ENCODE measurements at regions not wholly inside any gene's neighbourhood (a gene's known extent, or its start where the extent isn't known, plus 50 kb on each side); places are given as distances from the start of the nearest gene placed in this dataset.
"Not testable (repeated sequence)": the region's sequence is repeated elsewhere in the genome, so short reads cannot be mapped to it uniquely, and the experiment has no call there.

DNA sequence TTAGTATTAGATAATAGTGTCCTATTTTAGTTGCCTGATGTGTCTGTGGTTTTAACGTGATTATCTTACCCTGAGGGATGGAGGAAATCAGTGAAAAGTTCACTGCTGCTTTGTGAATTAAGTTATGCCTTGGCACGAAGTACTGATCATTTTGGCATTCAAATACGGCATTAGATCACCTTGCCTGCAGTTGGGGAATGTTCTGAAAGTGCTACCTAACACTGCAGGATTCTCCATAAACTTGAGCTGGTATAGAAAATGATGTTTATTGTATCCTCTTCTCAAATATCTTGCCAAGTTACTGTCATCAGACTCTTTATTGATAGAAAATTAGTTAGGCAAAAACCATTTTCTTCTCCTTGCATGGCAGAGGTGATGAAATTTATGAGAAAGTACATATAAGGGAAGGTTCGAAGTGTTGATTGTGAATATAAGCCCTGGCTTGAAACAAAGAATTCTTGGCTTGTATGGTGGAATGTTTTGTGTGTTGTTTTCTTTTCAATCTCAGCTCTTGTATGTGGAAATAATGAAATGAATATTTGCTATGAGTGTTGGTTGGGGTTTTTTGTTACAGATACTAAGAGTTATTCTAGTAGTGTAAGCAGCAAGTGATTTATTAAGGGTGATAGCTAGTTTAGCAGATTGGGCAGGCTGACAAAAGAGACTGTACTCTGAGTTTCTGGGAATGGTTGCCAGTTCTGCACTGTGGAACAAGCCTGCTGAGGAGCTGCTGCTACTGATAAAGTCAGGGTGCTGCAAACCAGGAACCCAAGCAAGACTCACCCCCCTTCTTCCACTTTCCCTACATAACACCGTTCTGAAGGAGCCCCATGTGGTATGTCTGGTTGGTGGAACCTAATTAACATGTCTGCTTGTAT lies 448.3 kb downstream of the PCNX1 start:
- no peak for DNase-seq (ENCODE audit: extremely low read depth in 1 of 2, low read depth in 1 of 2)

DNA sequence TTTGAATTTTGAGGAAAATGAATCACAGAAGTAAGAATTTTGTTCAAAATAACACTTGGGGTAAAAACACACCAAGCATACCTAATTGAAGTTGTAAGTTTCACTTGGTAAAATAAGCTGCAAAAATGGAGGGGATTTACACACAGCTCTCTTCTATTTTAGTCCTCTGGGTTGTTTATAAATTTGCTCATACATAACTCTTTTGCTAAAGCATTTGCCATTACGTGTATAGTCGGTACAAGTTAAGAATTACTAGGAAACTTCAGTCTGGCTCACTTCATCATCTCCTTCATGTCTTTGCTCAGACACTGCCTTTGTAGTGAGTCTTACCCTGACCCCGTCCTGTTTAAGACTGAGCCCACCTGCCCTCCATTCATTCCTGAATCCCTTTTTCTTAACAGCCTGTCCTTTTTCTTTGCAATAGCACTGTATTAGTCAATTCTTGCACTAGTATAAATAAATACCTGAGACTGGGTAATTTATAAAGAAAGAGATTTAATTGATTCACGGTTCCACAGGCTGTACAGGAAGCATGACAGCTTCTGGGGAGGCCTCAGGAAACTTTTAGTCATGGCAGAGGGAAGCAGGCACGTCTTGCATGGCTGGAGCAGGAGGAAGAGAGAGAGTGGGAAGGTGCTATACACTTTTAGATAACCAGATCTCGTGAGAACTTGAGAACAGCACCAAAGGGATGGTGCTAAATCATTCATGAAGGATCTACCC lies 451.1 kb downstream of the PCNX1 start:
- DNase-seq (ENCODE audit: extremely low read depth in 1 of 2, low read depth in 1 of 2), result no peak

DNA sequence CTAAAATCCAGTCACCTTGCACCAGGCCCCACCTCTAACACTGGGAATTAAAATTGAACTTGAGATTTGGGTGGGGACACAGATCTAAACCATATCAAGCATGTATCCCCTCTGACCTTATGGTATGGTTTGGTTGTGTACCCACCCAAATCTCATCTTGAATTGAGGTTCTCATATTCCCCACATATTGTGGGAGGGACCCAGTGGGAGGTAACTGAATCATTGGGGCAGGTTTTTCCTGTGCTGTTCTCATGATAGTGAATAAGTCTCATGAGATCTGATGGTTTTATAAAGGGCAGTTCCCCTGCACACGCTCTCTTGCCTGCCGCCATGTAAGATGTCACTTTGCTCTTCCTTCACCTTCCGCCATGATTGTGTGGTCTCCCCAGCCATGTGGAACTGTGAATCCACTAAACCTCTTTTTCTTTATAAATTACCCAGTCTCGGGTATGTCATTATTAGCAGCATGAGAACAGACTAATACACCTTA lies 451.7 kb downstream of the PCNX1 start:
- not testable (repeated sequence) for DNase-seq (ENCODE audit: extremely low read depth in 1 of 2, low read depth in 1 of 2)

DNA sequence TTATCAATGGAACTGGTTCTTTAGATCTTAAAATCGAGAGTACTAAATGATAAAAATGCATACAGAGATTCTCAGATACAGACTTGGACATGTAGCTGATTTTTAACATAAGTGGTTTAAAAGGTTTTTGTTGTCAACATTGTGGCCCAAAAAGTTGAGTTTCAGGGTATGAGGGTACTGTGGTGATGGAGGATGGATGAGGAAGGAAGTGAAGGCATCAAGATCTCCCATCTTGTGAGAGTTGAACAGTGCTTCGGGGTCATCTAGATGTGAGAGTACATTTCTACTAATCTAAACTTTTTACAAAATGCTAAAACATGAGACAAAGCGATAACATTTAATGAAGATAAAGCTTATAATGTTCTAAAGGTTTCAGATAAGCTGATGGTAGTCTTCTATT lies 452.6 kb downstream of the PCNX1 start:
- DNase-seq (ENCODE audit: extremely low read depth in 1 of 2, low read depth in 1 of 2), result no peak

DNA sequence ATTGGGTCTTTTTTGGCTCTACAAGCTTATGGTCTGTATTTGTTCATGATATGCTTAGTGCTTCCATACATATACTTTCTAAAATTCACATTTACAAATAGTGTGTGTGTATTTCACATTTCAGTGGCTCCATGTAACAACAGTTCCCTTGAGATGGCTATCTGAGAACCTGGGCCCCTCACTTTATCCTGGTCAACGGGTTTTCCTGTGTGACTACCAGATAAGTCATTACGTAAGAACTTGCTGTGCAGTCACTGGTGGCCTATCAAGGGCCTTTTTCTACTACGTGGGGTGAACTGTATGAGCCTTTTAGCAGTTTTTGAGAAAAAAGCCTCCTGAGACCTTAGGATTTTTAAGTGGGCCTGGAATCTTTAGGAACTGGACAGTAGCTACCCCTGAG lies 454.1 kb downstream of the PCNX1 start:
- DNase-seq (ENCODE audit: extremely low read depth in 1 of 2, low read depth in 1 of 2), result no peak

DNA sequence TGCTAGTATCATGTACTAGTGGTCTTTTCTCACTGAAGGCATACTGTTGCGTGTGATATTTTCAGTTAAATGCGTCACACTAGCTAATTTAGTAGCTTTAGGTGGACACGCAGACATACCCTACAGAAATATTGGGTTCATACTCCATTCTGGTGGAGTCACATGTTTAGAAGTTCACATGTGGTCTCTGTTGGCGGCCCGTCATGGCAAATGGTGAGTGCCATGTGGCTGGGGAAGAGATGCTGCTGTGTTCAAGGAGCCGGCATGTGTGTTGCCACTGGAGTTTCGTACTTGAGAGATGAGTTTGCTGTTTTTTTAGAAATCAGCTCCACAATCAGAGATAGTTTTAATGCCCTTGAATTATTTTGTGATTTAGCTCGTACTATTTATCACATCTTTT lies 454.6 kb downstream of the PCNX1 start:
- DNase-seq (ENCODE audit: extremely low read depth in 1 of 2, low read depth in 1 of 2), result no peak

DNA sequence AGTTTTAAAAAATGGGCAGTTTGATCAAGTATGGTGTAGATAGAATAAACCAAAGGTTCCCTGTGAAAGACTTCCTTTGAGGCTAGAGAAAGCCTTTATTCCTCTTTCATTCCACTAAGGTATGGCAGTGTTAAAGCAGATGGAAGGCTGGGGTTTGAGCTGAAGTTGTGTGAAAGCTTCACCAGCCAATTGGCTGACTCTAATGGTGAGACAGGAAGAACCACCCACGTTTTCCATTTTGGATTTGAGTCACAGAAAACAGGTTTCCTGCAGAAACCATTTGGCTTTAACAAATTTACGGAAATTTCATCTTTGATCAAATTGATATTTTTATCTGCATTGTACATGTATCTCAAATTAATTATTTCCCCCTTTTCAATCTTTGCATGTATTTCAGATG lies 455.0 kb downstream of the PCNX1 start:
- no peak for DNase-seq (ENCODE audit: extremely low read depth in 1 of 2, low read depth in 1 of 2)

DNA sequence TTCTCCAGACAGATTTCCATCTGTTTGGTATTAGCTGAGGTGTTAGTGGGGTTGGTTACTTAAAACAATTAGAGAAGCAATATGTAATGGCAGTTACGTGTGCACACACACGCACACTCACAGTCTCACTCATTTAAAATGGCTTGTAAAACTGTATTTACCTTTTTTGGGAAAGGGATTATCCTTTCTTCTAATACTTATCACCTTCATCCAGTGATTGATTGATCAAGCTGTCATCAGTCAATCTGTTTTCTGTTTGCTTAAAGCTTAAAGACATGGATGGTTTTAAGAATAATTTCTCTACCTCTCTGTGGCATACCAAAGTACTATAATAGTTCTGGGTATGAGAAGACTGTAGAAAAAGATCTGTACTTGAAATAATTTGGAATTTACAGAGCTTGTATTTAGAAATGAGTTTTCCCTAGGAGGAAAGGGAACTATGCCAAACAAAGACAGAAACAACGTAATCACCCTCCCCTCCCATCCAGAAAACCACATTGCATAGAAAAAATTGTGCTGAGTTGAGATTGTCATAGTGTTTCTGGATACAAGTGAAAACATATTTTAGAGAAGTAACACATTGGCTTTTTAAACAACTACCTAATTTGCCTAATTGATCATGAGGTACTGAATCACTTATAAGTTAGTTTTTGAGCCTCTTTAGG lies 455.8 kb downstream of the PCNX1 start:
- DNase-seq (ENCODE audit: extremely low read depth in 1 of 2, low read depth in 1 of 2), result no peak

DNA sequence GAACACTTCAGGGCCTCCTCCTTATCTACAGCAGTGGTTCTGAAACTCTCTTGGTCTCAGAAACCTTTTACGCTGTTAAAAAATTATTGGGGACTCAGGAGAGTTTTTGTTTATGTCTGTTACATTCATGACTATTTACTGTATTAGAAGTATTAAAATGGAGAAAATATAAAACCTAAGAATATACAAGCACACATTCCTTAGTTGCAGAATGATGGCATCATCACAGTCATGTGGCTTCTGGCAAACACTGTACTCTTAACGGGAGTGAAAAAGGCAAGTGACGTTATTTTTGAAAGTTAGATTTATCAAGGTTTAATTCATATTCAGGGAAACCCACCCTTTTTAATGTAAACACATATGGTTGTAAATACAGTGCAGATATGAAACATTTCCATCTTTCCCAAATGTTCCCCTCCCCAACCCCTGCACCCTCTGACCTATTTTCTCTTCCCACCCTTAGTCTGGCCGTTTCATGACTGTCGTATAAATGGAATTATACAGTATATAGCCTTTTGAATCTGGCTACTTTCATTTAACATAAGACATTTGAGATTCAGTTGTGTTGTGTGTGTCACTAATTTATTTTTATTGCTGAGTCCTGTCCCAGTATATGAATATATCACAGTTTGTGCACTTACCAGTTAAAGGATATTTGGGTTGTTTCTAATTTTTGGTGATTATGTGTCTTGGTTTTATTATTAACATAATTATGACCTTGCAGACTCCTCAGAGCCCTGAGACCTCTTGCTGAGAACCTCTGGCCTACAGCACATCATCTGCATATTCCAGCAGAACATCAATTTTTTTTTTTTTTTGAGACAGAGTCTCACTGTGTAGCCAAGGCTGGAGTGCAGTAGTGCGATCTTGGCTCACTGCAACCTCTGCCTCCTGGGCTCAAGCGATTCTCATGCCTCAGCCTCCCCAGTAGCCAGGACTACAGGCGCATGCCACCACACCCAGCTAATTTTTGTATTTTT lies 457.0 kb downstream of the PCNX1 start:
- no peak for DNase-seq (ENCODE audit: extremely low read depth in 1 of 2, low read depth in 1 of 2)

DNA sequence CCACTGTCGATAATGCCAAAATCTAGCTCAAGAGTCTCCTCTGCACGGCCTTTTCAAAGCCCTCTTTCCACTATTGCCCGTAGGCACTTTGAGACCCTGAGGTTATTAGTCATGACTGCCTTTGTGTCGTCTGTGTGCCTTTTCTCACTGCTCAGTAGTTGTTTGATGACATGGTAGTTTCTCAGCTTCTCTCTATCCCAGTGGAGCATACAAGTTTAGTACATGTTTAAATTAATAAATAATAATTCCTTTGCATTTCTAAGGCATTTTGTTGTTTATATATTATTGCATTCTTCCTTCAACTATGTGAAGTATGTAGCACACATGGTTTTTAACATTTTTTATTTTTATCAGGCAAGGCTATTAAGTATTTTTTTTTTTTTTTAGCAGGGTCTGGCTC lies 458.1 kb downstream of the PCNX1 start:
- no peak for DNase-seq (ENCODE audit: extremely low read depth in 1 of 2, low read depth in 1 of 2)

DNA sequence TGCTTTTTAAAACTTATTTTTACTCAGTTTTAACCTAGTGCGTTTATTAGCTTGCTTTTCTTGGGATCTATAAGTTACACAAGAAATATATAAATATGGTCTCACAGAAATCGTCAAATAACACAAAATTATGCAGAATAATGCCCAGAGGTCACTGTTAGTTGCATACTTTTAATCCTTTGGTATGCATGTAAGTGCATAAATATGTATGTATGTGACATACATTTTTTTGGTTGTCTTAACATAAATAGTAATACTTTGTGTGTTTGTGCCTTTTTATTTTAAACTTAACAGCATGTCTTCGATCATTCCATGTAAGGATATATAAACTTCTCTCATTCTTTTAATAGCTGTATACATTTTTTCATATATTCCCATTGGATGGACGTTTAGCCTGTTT lies 459.6 kb downstream of the PCNX1 start:
- DNase-seq (ENCODE audit: extremely low read depth in 1 of 2, low read depth in 1 of 2), result no peak

DNA sequence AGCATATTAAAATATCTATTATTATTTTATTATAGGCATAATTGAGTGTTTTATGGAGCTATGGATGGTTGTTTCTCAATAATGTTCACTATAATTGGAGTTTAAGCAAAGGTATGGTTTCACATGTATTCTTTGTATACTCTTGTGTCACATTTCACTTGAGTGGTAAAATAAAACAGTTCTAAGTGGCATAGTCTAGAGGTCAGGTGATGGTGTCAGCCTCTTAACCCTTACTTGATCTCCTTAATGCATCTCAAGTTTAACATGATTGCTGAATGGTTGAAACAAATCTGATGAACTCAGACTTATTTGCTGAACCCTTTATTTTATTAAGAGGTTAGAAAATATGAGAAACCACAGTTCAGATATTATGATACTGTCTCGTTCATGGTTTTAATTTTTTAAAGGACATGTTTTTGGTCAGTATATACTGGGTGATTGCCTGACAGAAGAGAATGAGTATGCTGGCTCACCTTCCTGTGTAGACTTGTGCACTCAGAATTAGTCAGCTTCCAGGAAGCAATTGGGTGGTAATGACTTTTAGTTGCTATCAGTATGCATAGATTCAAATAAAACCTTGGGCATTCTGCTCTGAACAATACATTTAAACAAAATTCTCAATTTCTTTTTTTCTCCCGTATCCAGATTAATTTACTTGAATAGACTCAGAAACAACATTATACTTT lies 464.6 kb downstream of the PCNX1 start:
- DNase-seq (ENCODE audit: extremely low read depth in 1 of 2, low read depth in 1 of 2), result no peak

DNA sequence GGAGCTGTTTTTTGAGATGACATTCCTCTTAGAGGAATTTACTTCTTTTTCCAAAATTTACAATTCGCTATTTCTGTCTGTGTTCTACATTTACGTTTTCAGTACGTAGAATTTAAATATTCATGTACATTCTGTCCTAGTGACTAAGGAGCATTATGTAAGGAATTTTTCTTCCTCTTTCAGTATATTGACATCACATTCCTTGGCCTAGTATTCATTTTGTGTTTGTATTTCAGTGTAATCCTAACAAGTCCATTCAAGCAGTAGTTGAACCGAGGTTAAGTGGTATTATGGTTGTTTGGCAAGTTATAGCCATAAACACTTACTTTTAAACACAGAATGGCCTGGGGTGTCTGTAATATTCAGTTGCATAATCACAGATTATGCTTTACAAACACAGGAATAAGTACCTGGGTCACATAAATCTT lies 465.2 kb downstream of the PCNX1 start:
- DNase-seq (ENCODE audit: extremely low read depth in 1 of 2, low read depth in 1 of 2), result no peak

DNA sequence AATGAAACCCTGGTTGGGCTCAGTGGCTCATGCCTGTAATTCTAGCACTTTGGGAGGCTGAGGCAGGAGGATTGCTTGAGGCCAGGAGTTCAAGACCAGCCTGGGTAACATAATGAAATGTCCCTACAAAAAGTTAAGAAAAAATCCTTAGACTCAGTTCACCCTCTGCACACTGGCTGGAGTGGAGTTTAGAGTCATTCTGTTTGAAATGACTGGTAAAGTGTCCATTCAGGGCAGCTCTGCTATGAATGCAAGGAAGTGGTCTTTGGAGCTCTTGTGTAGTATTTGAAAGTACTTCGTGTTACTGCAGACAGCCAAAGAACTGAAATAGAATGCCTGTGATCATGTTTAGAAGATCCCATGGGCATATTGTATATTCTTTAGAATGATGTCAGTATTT lies 466.5 kb downstream of the PCNX1 start:
- no peak for DNase-seq (ENCODE audit: extremely low read depth in 1 of 2, low read depth in 1 of 2)

DNA sequence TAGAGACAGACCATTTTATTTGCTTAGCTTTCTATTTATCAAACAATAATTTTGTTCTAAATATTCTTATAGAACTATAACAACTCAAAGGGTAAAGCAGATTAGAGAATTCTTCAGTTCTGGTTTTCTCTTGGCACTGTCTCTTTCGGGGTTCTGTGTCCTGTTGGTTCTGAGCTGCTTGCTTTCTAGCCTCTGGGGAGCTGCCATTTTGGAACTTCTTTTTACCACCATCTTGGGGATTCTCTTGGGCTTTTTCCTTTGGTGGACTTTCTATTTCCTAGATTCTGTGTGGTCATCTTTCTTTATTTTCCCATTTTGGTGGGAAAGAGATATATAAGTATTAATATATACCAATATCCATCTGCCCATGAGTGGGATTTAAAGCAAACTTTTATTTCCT lies 467.7 kb downstream of the PCNX1 start:
- DNase-seq (ENCODE audit: extremely low read depth in 1 of 2, low read depth in 1 of 2), result no peak

DNA sequence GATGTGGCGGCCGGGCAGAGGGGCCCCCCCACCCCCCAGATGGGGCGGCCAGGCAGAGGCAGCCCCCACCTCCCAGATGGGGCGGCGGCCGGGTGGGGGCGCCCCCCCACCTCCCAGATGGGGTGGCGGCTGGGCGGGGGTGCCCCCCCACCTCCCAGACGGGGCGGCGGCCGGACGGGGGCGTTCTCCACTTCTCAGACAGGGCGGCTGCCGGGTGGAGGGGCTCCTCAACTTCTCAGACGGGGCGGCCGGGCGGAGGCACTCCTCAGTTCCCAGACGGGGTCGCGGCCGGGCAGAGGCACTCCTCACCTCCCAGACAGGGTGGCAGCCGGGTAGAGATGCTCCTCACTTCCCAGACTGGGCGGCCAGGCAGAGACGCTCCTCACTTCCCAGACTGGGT lies 469.8 kb downstream of the PCNX1 start:
- no peak for DNase-seq (ENCODE audit: extremely low read depth in 1 of 2, low read depth in 1 of 2)

DNA sequence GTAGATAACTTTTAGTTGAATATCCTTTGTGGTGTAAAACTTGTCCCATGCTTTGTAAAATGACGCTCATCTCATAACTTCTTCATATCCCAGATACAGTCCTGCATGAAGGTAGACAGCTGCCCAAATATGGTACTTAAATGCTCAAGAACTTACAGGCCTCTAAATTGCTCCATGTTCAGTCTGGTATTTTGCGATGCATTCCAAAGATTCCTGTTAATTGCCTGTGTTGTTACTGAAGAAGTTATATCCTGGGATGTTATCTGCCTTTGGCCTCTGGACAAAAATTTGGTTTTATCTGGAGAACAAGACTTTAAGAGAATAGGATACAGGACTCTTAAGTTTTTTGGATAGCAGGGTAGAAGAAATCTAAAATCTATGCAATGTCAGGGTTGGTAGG lies 473.0 kb downstream of the PCNX1 start:
- DNase-seq (ENCODE audit: extremely low read depth in 1 of 2, low read depth in 1 of 2), result no peak

DNA sequence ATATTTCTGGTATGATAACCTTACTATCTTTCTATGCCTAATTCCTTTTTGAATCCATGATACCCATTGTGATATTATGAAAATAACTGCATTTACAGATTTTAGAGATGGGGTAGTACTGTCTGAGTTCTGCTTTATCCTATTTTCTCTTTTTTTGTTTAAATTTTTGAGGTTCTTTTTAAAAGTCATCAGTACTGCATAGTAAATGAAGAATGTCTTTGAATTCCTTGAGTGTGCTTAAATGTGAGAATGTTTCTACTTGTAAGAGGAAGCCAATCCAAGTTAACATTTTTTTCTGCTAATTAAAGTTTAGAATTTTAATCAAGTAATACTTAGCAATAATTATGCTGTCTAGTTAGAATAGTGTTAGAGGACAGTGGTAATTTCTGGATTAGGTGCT lies 474.6 kb downstream of the PCNX1 start:
- DNase-seq (ENCODE audit: extremely low read depth in 1 of 2, low read depth in 1 of 2), result no peak

DNA sequence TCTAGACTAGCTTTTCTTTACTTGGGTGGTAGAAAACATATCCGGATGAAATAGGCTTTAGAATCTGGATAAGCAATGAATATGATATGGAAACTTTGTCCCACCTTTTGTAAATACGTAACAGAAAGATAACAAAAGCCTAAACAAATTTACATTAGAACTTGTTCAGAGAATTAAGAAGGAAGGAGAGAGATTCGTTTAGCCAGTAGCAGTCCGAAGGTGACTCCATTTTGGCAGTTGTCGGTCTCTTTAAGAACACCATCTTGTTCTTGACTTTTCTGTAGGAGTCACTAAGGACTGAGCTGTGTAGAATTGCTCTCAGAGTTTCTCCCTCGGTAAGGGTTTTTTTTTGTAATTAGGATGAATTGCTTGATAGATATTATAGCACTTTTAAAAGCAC lies 475.1 kb downstream of the PCNX1 start:
- no peak for DNase-seq (ENCODE audit: extremely low read depth in 1 of 2, low read depth in 1 of 2)

DNA sequence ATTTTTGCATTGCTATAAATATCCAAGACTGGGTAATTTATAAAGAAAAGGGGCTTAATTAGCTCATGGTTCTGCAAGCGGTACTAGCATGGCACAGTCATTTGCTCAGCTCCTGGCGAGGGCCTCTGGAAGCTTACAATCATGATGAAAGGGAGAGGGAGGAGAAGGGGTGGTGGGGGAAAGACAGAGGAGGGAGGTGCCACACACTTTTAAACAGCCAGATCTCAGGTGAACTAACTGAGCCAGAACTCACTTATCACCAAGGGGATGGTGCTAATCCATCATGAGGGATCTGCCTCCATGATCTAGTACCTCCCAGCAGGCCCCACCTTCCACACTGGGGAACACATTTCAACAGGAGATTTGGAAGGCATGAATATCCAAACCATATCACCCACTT lies 476.3 kb downstream of the PCNX1 start:
- DNase-seq (ENCODE audit: extremely low read depth in 1 of 2, low read depth in 1 of 2), result no peak
